ENCODE measurements at regions not wholly inside any gene's neighbourhood (a gene's known extent, or its start where the extent isn't known, plus 50 kb on each side); places are given as distances from the start of the nearest gene placed in this dataset.
"Not testable (repeated sequence)": the region's sequence is repeated elsewhere in the genome, so short reads cannot be mapped to it uniquely, and the experiment has no call there.

GRCh38 chr12:83528571-83528970 lies 841.9 kb downstream of the TMTC2 start:
- DNase-seq = no peak

GRCh38 chr12:83527810-83528209 lies 841.1 kb downstream of the TMTC2 start:
- no peak for DNase-seq

GRCh38 chr12:83515306-83516026 lies 828.8 kb downstream of the TMTC2 start:
- no peak for DNase-seq

- no peak for DNase-seq
Observed at GRCh38 chr12:83514372-83514771, 827.7 kb downstream of the TMTC2 start.

- DNase-seq = no peak
Observed at GRCh38 chr12:83506841-83507240, 820.1 kb downstream of the TMTC2 start.

- DNase-seq = no peak
Observed at GRCh38 chr12:83505586-83505985, 818.9 kb downstream of the TMTC2 start.

- not testable (repeated sequence) for DNase-seq
Observed at GRCh38 chr12:83499894-83500293, 813.2 kb downstream of the TMTC2 start.

- DNase-seq = no peak
Observed at GRCh38 chr12:83477696-83478095, 791.0 kb downstream of the TMTC2 start.

GRCh38 chr12:83476695-83477690 lies 790.3 kb downstream of the TMTC2 start:
- no peak for DNase-seq

- no peak for DNase-seq
Observed at GRCh38 chr12:83476006-83476405, 789.3 kb downstream of the TMTC2 start.

- DNase-seq = no peak
Observed at GRCh38 chr12:83474369-83474768, 787.7 kb downstream of the TMTC2 start.

- no peak for DNase-seq
Observed at GRCh38 chr12:83473408-83474095, 786.8 kb downstream of the TMTC2 start.

GRCh38 chr12:83472772-83473171 lies 786.1 kb downstream of the TMTC2 start:
- no peak for DNase-seq

GRCh38 chr12:83472350-83472749 lies 785.6 kb downstream of the TMTC2 start:
- no peak for DNase-seq

GRCh38 chr12:83471341-83471740 lies 784.6 kb downstream of the TMTC2 start:
- DNase-seq = no peak

GRCh38 chr12:83470749-83471148 lies 784.0 kb downstream of the TMTC2 start:
- DNase-seq = no peak

- no peak for DNase-seq
Observed at GRCh38 chr12:83468988-83469908, 782.5 kb downstream of the TMTC2 start.

- DNase-seq = no peak
Observed at GRCh38 chr12:83465632-83466031, 778.9 kb downstream of the TMTC2 start.

- DNase-seq = no peak
Observed at GRCh38 chr12:83462419-83462818, 775.7 kb downstream of the TMTC2 start.

- no peak for DNase-seq
Observed at GRCh38 chr12:83461336-83461935, 774.7 kb downstream of the TMTC2 start.

GRCh38 chr12:83451189-83451588 lies 764.5 kb downstream of the TMTC2 start:
- DNase-seq = no peak

- no peak for DNase-seq
Observed at GRCh38 chr12:83434600-83434999, 747.9 kb downstream of the TMTC2 start.

Measured in suppressor macrophage (primary cell).